DMS 273 (cell line): ENCODE measurements at regions not wholly inside any gene's neighbourhood (a gene's known extent, or its start where the extent isn't known, plus 50 kb on each side); places are given as distances from the start of the nearest gene placed in this dataset.
"Not testable (repeated sequence)": the region's sequence is repeated elsewhere in the genome, so short reads cannot be mapped to it uniquely, and the experiment has no call there.

Experiments used
- DNase-seq: peaks from one replicate; lab custom pipeline; 2025; ENCODE audit not compliant: unreplicated experiment; lab: John Stamatoyannopoulos, UW

DNA sequence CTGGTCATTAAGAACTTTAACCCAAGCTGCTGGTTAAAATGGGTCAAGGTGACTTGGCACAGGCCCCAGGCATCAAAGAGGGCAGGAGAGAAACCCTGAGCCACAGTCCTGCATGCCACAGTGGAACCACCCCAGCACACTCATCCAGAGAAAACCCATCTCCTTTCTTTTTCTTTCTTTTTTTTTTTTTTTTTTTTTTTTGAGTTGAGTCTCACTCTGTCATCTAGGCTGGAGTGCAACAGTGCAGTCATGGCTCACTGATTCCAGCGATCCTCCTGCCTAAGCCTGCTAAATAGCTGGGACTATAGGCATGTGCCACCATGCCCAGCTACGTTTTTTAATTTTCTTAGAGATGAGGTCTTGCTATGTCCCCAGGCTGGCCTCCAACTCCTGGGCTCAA lies 109.2 kb upstream of the RAB4A start:
- no peak for DNase-seq

DNA sequence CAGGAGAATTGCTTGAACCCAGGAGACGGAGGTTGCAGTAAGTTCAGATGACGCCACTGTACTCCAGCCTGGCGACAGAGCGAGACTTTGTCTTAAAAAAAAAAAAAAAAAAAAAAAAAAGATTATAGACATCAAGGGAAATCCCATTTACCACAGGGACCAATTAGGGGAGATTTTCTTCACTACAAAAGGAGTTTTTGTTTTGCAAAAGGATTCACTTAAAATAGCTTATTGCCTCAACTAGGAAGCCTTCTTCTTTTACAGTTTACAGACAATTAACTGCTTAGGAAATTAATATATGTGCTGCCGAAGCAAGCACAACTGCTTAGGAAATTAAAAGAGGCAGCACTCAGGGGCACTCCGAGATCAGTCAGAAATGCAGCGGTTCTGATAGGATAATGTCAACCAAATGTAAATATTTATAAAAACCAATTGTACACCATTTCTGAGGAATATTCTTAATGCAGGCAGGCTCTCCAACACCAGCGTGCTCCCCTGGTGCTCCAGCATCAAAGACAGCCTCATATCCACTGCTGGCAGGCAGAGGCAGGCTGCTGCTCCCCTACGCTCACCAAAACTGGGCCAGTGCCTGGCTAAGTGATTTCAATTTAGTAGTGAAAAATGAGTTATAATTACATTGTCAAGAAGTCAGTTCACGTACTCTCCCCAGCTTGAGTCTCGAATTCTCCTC lies 107.9 kb upstream of the RAB4A start:
- no peak for DNase-seq

DNA sequence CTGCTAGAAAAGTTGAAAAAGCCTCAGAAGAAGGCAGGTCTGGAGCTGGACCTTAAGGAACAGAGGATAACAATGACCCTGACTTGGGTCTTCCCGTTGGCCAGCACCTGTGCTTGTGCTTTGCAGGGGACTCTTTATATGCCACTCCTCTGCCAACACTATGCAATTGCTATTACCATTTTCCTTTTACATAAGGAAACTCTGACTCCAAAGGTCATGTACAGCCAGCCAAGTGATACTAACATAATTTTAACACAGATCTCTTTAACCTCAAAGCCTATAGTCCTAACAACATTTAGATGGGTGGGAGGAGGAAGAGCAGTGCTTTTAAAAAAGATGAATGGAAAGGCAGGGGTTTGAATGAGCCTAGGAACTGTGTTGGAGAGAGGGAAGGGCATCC lies 106.6 kb upstream of the RAB4A start:
- no peak for DNase-seq

DNA sequence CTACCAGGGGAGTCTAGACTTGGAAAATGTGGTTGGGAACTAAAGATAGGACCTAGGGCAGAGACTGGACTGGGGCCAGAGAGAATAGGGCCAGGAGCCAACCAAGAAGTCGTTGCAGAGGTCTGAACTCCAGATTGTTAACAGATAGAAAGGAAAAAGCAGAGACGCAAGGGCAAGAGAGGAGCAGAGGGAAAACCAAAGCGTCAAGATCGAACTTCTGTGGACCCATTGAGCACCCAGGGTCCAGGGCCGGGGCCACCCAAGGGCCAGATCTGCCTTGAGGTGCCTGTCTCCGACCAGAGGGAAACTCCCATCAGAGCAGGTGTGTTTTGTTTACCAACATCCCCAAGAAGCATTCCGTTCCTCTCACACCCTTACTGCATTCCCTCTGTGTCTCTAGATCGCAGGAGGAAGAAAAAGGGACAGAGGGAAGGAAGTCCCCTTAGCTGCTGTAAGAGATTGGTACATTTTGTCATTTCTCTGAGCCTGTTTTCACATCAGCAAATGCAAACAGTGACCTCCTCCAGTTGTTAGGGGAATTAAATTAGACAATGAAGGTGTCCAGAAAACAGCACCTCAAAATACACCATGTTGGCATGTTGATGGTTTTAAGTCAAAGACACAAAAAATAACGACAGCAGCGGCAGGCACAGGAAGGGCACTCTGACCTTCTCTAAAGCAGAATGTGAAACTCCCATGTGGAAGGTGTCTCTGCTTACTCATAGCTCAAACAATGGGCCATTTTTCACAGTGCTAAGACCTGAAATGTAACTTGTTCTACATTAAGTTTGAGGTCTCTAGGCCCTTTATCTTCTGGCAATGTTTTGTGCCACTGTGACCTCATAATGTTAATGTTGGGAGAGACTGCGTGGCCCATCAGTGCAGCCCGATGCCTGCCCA lies 105.8 kb upstream of the RAB4A start:
- DNase-seq, result no peak

DNA sequence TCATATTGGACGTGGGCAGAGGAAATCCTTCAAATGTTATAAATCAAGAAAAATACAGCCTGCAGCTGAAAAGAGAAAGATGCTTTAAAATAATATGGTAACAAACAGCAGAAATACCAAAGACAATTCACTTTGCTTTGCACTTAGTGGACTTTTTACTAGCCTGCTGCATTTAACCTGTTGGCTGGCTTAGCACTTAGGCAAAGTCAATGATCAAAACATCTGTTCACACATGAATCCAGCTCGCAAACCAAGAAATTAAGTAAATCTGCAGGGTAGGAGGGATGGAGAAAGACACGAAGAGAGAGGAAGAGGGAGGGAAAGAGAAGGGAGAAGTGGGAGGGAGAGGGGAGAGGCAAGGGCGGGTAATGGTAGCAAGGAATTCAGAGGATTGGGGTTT lies 103.6 kb upstream of the RAB4A start:
- no peak for DNase-seq

DNA sequence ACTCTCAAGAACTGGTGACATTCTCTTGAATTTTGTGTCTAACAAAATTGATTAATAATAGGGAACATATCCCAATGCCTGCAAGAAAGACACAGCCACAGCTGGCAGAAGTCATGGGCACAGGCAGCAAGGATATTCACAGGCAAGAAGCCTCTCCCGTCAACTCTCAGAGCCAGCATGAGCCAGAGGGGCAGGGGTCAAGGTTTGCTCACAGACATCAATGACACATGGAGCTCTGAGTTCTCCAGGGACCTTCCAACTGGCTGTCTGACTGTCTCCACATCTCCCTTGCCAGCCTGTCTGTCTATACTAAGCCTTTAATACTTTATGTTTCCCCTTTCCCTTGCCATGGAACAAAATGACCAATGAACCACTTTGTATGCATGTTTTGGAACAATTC lies 101.5 kb upstream of the RAB4A start:
- DNase-seq, result no peak

DNA sequence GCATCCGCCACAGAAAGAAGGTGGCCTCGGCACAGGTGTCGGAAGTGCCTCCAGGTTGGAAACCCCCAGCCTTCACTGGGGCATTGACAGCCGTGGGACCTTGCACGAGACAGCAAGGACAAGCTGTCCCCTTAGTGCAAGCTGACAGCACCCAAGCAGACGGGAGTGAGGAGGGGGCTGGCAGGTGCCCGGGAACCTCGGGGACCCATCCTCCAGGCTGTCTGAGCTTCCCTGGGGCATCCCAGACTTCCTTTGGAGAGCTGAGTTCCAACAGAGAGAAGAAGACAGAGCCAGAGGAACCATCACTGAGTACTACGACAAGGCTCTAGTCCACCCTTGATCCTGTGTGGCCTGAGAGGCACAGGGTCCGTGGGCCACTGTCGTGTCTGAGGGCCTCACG lies 100.6 kb upstream of the RAB4A start:
- no peak for DNase-seq

DNA sequence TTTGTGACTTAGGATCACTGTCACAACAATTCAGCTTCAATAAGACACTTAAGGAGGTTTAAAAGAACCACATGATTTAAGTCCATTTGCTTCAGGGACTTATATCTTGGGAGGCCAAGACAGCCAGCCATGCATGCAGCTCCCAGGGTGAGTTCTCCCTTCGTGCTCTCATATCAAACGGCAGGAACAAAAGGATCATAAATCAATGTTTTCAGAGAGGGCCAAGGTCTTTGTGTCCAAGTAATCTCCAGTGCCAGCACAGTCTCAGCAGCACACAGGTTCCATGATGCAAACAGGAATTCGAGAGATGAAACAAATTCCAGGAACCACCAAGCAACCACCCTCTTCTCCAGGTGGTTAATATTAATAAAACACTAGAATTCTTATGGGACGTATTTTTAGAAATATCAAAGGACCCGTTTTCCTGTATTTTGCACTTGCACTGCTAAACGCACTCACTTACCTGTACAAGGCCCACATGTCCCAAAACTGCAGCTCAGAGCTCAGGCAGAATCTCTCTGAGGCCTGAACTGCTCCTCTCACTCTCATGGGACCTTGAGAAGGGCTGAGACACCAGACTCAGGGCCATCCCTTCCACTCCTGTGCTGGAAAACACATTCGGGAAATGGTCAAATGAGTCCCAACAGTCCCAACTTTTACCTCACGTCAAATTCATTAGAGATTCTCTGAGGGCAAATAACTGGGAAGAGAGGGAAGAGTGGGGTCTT lies 100.0 kb upstream of the RAB4A start:
- DNase-seq, result no peak

DNA sequence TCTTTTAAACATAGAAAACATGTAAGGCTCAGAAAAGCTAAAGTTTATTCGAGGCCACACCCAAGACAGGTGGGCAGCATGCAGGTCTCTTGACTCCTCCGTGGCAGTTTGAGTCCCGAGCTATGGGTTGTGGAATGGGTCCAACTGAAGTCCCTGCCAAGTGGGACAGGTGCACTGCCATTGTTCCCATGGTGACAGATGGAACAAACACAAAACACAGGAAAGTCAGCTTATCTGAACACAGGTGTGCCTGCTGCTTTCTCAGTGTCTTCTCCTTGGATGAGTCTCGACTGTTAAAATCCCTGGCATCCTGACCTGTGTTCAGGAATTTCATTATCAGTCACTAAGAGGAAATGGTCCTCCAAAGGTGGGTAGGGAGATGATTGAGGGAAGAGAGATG lies 99.0 kb upstream of the RAB4A start:
- DNase-seq, result no peak

DNA sequence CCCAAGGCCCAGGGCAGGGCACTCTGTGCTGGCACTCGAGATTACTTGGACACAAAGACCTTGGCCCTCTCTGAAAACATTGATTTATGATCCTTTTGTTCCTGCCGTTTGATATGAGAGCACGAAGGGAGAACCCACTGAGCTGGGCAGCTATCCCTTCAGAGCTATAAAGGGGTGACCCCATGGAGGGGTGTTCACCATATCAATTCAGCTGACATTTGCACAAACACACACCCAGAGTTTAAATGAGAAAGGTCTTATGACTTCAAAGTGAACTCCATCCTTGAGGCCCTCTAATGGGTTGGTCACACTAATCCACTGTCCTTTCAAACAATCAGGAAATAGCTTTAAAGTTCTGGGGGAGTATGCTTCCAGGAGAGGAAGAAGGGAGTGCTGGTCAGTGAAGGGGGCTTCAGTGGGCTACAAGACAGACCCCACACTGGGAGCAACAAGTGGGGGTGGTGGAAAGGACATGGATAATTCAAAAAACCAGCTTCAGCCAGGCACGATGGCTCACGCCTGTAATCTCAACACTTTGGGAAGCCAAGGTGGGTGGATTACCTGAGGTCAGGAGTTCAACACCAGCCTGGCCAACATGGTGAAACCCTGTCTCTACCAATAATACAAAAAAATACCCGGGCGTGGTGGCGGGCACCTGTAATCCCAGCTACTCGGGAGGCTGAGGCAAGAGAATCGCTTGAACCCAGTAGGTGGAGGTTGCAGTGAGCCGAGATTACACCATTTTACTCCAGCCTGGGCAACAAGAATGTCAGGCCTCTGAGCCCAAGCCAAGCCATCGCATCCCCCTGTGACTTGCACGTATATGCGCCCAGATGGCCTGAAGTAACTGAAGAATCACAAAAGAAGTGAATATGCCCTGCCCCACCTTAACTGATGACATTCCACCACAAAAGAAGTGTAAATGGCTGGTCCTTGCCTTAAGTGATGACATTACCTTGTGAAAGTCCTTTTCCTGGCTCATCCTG lies 97.1 kb upstream of the RAB4A start:
- DNase-seq, result not testable (repeated sequence)

DNA sequence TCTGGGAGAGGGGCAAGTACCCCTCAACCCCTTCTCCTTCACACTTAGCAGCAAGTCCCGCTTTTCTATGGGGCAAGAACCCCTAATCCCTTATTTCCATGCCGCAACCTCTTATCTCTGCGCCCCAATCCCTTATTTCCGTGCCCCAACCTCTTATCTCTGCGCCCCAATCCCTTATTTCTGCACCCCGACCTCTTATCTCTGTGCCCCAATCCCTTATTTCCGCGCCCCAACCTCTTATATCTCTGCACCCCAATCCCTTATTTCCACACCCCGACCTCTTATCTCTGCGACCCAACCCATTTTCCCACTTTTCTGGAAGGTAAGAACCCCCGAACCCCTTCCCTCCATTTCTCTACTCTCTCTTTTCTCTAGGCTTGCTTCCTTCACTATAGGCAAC lies 95.6 kb upstream of the RAB4A start:
- DNase-seq, result not testable (repeated sequence)

DNA sequence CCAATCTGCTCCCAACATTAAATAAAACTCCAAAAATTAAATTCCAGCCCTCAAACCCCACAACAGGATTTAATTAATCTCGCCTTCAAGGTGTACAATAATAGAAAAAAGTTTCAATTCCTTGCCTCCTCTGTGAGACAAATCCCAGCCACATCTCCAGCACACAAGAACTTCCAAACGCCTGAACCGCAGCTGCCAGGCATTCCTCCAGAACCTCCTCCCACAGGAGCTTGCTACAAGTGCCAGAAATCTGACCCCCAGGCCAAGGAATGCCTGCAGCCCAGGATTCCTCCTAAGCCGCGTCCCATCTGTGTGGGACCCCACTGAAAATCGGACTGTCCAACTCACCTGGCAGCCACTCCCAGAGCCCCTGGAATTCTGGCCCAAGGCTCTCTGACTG lies 94.5 kb upstream of the RAB4A start:
- not testable (repeated sequence) for DNase-seq

DNA sequence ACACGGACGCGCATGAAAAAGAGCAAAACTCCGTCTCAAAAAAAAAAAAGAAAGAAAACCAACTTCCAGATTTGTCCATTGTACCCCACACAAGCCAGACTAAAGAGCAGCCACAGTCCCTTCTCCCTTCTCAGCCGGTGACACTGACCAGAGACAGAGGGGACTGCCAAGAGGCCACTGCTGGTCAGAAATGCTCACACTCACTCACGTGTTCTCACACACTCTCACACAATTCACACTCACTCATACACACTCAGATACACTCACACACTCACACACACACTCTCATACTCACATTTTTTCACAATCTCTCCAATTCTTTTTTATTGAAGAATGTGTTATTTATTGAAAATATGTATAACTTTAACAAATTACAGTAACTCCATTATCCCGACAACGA lies 90.8 kb upstream of the RAB4A start:
- DNase-seq, result no peak

DNA sequence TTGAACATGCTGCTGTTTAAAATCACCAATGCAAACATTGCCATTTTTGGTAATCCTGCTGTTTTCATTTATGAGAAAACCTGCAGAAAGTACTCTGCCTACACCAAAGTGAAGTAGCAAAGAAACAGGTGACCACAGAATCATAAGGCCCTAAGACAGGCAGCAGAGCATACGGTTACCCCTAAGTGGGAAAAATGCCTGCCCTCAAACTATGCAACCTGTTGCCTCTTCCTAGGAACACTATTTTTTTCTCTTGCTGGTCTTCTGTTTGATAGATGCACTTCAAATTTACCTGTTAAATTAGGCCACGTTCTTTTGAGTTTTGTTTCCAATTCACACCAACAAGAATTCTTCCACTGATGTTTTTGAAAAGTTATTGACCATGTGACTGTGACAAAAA lies 89.5 kb upstream of the RAB4A start:
- no peak for DNase-seq

DNA sequence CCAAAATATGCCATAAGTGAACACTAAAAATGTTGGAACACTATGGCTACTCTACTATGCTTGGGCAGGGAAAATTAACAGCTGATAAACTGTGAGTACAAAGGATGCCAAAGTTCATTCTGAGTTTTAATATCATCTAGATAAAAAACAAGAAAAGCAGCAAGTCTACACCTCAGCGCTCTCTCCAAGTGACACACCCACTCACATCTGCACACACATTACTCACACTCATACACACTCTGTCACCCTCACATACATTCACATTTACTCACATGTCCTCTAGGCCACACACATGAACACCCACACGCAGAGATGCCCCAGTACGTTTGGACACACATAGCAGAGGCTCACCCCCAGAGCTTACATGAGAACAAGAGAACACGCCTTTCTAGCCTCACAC lies 87.3 kb upstream of the RAB4A start:
- DNase-seq, result no peak

DNA sequence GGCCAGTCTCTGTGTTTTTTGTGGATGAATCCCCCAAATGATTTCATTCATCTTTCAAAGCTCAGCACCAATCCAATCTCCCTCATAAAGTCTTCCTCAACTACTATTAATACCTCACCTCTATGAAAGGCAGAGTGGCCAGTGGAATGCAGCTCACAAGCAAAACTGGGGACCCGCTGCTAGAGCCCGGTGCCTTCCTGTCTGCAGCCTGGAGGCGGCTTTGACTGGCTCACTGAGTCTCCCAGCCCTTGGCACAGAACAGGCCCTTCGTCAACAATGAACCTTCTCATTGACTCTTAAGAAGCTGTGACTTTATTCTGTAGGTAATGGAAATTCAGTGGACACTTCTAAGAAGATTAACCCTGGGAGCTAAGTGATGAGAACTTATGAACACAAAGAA lies 86.8 kb upstream of the RAB4A start:
- no peak for DNase-seq

DNA sequence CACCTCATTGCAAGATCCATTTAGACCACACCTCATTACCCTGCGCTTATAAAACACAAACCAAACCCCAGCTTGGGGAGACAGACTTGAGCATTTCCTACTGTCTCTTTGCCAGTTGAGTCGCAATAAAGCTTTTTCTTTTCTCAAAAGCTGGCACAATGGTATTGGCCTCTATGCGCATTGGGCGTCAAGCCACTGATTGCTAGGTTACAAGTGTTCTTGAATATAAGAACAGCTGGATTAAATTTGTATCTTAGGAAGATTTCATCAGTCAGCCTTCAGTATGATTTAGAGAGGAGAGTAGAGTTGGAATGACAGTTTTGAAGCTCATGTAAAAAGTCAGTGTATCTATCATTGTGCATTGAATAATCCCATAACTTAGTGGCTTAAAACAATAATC lies 84.9 kb upstream of the RAB4A start:
- DNase-seq, result no peak

DNA sequence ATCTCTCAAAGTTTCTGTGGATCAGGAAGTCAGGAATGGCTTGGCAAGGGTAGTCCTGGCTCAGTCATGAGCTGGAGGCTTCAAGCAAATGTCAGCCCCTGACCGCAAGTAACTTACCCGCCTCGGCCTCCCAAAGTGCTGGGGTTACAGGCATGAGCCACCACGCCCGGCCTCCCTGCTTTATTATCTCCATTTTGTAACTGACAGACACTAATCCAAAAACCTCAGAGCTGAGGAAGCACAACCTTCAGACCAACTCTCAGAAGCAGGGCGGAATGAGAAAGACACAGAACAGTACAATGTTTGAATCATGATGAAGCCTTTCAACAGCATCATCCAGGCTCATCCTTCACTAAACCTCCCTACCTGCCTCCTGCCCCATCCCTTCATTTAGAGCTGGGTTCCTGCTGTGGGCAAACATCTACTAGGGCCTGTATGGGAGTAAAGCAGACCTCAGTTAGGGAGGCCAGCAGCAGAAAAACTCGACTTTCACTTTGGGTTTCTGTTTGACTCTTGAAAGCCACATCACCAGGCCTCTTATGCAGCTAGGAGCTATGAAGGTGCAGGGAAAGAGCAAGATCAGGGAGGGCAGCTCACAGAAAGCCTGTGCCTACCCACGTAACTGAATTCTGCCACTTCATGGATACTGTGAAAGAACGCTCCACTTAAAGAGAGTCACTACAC lies 84.4 kb upstream of the RAB4A start:
- no peak for DNase-seq

DNA sequence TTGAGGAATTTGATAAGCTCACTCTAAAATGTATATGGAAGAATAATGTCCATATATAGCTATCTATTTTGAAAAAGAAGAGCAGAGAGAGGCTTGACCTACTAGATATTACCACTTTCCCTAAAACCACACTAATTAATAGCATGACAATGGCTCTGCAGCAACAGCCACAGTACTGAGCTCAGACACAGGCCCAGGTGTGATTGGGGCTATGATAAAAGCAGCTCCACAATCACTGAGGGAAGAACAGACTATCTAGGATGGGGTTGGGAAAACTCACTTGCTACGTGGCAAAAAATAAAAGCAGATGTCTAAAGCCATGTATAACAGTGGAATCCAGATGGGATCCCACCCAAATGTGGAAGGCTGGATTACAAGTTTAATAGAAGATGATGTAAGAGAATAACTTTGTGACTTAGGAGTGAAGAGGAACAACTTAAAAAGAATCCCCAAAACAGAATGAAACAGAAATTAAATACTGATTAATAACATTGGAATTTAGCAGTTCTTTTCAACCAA lies 80.8 kb upstream of the RAB4A start:
- peak; percentile 49 for DNase-seq
